HG03442 (cell line): ENCODE measurements at regions not wholly inside any gene's neighbourhood (a gene's known extent, or its start where the extent isn't known, plus 50 kb on each side); places are given as distances from the start of the nearest gene placed in this dataset.

Experiments
- ATAC-seq: cut with Tn5 transposase; IDR thresholded peaks from one replicate; pipeline ENCODE4 v1.9.1; 2021; ENCODE audit warnings: mild to moderate bottlenecking, moderate library complexity; ENCODE audit not compliant: unreplicated experiment

DNA sequence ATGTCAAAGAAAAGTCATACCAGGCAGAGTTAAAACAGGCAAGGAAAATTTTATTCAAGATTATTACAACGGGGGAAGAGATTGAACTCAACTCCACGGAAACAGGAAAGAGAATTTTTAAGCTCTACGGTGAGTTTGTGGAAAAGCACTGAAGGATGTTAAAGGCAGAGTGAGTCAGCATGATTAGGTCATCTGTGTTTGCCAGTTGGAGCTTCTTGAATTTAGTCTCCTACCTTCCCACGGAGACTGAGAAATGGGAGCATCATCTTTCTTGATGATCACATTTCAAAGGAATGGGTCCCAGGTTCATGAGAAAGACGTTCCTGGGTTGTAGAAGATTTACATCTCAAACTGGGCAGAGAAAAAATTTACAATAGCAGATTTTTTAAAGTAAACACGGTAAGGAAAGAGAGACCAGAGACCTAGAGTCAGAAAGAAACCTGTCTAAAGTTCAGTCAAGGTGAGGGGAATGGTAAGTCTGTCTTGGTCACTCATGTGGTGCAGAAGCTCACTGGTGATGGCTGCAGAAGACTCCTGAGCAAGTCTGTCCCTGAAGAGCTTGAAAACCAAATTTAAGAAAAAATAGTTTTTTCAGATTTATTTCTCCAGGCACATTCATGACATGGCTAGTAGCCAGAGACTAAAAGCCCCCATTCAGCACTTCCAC is 516.9 kb upstream of the LRRN3 start:
- no peak for ATAC-seq

DNA sequence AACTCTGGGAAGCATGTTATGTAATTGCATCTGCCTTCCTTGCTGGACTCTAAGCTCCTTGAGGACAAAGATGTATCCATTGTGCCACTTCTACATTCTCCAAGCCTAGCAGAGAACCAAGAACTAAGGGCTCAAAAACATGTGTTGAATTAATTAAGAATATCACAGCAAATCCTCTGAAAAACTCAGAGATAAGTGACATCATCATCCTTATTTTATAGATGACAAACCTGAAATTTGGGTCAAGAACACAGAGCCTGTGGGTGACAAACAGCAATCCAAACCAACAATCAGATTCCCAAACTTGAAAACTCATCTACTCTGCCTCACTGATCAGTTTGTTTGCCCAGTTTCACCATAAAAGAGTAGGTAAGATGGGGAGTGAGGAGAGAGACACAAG is 503.6 kb upstream of the LRRN3 start:
- ATAC-seq, result no peak

DNA sequence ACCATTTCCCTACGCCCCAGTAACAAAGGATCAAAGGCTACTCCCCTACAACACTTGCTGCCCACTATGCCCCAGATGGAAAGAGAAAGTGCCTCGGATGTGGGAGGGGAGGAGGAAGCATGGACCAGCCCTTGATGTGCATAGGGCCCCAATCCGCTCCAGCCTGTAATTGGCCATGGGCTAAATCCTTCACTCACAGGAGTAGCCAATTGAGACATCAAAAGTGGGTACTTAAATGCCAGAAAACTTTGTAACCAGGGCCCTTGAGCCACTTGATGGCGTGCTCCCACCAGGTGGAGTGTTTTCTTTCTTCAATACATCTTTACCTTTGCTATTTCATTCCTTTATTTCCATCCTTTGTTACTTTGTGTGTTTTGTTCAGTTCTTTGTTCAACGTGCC is 500.5 kb upstream of the LRRN3 start:
- no peak for ATAC-seq

DNA sequence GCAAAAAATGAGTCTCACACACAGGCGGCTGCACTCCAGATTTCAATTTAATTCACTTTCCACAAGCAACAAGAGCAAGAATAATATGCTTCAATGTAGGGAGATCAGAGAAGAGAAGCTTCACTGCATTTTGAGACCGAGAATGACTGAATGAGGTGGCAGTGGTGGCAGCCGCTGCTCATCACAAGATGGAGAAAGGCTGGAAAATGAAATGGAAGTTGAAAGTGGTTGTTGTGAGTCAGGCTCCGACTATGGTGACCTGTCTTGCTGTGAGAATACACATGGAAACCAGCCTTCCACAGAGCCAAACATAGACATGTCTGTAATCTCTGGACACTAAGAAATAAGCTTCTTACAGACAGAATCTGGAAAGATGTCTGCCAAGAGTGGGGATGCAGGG is 499.6 kb upstream of the LRRN3 start:
- no peak for ATAC-seq

- ATAC-seq, result no peak
Observed at GRCh38 chr7:110592557-110592956, 498.4 kb upstream of the LRRN3 start.

GRCh38 chr7:110593355-110593754 is 497.6 kb upstream of the LRRN3 start:
- no peak for ATAC-seq

- ATAC-seq, result no peak
Observed at GRCh38 chr7:110595694-110596093, 495.2 kb upstream of the LRRN3 start.

- ATAC-seq, result no peak
Observed at GRCh38 chr7:110600956-110601355, 490.0 kb upstream of the LRRN3 start.

GRCh38 chr7:110601710-110602109 is 489.2 kb upstream of the LRRN3 start:
- no peak for ATAC-seq

- no peak for ATAC-seq
Observed at GRCh38 chr7:110604206-110604605, 486.7 kb upstream of the LRRN3 start.

DNA sequence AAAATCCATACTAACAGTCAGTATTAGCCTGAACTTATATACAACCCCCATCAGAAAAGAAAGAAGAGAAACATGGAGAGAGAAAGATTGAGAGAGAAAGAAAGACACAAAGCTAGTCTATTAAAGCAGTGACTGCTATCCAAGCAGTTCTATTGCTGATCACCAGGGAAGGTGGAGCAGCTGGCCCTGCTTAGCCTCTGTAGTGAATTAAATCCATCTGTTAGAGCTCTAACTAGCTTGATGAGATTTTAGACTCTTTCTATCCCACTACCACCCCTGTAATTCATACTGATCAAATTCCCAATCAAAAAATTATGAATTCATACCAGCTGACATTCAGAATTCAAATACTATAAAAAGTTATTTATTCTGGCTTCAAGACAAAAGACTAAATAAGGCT is 486.0 kb upstream of the LRRN3 start:
- ATAC-seq, result no peak

- ATAC-seq, result no peak
Observed at GRCh38 chr7:110607050-110607857, 483.7 kb upstream of the LRRN3 start.

GRCh38 chr7:110609336-110609735 is 481.6 kb upstream of the LRRN3 start:
- ATAC-seq, result no peak

GRCh38 chr7:110612680-110613079 is 478.2 kb upstream of the LRRN3 start:
- no peak for ATAC-seq
